Stomach (tissue), 4 donors: ENCODE measurements at regions not wholly inside any gene's neighbourhood (a gene's known extent, or its start where the extent isn't known, plus 50 kb on each side); places are given as distances from the start of the nearest gene placed in this dataset.

Experiments used
- EP300 ChIP-seq: sonication (generic); formaldehyde crosslinking; IDR thresholded peaks from one replicate; pipeline ENCODE4 v1.6.1; 2017; ENCODE audit warnings: antibody characterized with exemption
- POLR2A ChIP-seq, 4 donors: fragments of 450-650 bp; IDR thresholded peaks; one replicate each; pipeline ENCODE4 v1.6.1; 2016; ENCODE audit warnings: antibody characterized with exemption in 4 of 4, control low read depth in 2 of 4, mild to moderate bottlenecking in 1 of 4, moderate library complexity in 1 of 4
- POLR2AphosphoS5 ChIP-seq, 3 donors: sonication (generic); formaldehyde crosslinking; IDR thresholded peaks; one replicate each; pipeline ENCODE4 v1.6.1; 2016; ENCODE audit warnings: antibody characterized with exemption in 3 of 3
- TF ChIP-seq, protein P1 (sequence below), 7 experiments: fragments of 450-650 bp in 4 of 7; fragments of 200-600 bp in 3 of 7; sonication (generic) in 3 of 7; IDR thresholded peaks; one replicate each; pipeline ENCODE4 v1.5.1; 2016 to 2019; ENCODE audit warnings: antibody characterized with exemption in 7 of 7, control low read depth in 2 of 7, mild to moderate bottlenecking in 1 of 7

DNA sequence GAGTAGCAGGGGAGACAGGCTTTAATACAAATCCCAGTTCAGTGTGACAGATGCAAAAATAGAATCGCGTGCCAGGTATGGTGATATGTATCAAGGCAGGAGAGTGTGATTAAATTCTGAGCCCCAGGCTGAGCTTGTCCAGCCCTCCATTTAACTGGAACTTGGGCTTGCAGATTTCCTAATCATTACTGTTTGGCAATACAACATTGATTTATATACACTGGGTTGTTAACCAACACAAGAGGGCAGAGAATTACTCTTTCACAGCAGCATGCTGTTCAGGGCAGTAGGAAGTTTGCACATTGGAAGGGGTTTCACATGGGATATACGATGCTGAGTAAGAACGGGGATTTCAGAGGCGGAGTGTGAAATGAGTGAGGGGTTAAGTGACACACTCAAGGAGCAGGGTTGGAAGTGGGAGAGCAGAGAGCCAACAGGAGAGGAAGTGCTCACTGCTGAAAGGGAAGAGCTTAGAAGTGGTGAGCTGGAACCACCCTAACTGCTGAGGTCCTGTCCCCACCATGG, 70.8 kb upstream of the ATXN1 start:
- no peak for TF ChIP-seq POLR2A (IDR thresholded peaks at IDR 0.05)
- TF ChIP-seq POLR2AphosphoS5 (IDR thresholded peaks at IDR 0.05): no peak
- TF ChIP-seq, protein P1, sequence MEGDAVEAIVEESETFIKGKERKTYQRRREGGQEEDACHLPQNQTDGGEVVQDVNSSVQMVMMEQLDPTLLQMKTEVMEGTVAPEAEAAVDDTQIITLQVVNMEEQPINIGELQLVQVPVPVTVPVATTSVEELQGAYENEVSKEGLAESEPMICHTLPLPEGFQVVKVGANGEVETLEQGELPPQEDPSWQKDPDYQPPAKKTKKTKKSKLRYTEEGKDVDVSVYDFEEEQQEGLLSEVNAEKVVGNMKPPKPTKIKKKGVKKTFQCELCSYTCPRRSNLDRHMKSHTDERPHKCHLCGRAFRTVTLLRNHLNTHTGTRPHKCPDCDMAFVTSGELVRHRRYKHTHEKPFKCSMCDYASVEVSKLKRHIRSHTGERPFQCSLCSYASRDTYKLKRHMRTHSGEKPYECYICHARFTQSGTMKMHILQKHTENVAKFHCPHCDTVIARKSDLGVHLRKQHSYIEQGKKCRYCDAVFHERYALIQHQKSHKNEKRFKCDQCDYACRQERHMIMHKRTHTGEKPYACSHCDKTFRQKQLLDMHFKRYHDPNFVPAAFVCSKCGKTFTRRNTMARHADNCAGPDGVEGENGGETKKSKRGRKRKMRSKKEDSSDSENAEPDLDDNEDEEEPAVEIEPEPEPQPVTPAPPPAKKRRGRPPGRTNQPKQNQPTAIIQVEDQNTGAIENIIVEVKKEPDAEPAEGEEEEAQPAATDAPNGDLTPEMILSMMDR (IDR thresholded peaks at IDR 0.05): no peak
- no peak for TF ChIP-seq EP300
